Liver (tissue), 8 donors: ENCODE measurements at regions not wholly inside any gene's neighbourhood (a gene's known extent, or its start where the extent isn't known, plus 50 kb on each side); places are given as distances from the start of the nearest gene placed in this dataset.
"Not testable (repeated sequence)": the region's sequence is repeated elsewhere in the genome, so short reads cannot be mapped to it uniquely, and the experiment has no call there.

Experiments
- DNase-seq: peaks from one replicate; pipeline ENCODE4 v3.0.0-alpha.2; 2017; ENCODE audit warnings: low spot score
- H3K27ac ChIP-seq, 2 donors: one replicate each; pipeline ENCODE4 v1.7.0; 2013; ENCODE audit warnings: inconsistent platforms in 2 of 2, low read length in 2 of 2, control low read depth in 1 of 2, low read depth in 1 of 2, mild to moderate bottlenecking in 1 of 2
- H3K27me3 ChIP-seq, 4 donors: one replicate each; pipeline versions ENCODE4 v1.6.1 to v1.7.0; 2013; ENCODE audit warnings: low read length in 3 of 4, inconsistent platforms in 1 of 4, mild to moderate bottlenecking in 1 of 4, moderate library complexity in 1 of 4; ENCODE audit not compliant: control insufficient read depth in 4 of 4, insufficient read depth in 4 of 4
- H3K36me3 ChIP-seq, 4 donors: one replicate each; pipeline versions ENCODE4 v1.6.1 to v1.7.0; 2013; ENCODE audit warnings: low read length in 3 of 4, mild to moderate bottlenecking in 3 of 4, low read depth in 1 of 4, moderate library complexity in 1 of 4; ENCODE audit not compliant: control insufficient read depth in 4 of 4, insufficient read depth in 3 of 4
- H3K4me1 ChIP-seq, 4 donors: one replicate each; pipeline versions ENCODE4 v1.6.1 to v1.7.0; 2013; ENCODE audit warnings: low read length in 3 of 4, mild to moderate bottlenecking in 3 of 4, moderate library complexity in 1 of 4; ENCODE audit not compliant: control insufficient read depth in 4 of 4, insufficient read depth in 4 of 4
- H3K4me3 ChIP-seq, 3 donors: one replicate each; pipeline versions ENCODE4 v1.6.1 to v1.7.0; 2013; ENCODE audit warnings: low read length in 3 of 3, control low read depth in 1 of 3, low read depth in 1 of 3, mild to moderate bottlenecking in 1 of 3
- H3K9ac ChIP-seq, 2 donors: one replicate each; pipeline ENCODE4 v1.7.0; 2013; ENCODE audit warnings: low read length in 2 of 2, mild to moderate bottlenecking in 2 of 2, moderate library complexity in 2 of 2, control low read depth in 1 of 2, low read depth in 1 of 2
- H3K9me3 ChIP-seq, 4 donors: one replicate each; pipeline versions ENCODE4 v1.6.1 to v1.7.0; 2013; ENCODE audit warnings: low read length in 3 of 4; ENCODE audit not compliant: control insufficient read depth in 4 of 4
- GABPA ChIP-seq, 2 donors: IDR thresholded peaks in 1 of 2; conservative IDR thresholded peaks in 1 of 2; 2 replicates each; pipeline ENCODE4 v1.6.1; 2016; ENCODE audit warnings: antibody characterized with exemption in 2 of 2, mild to moderate bottlenecking in 1 of 2, moderate library complexity in 1 of 2
- HNF4A ChIP-seq, 2 donors: conservative IDR thresholded peaks; 2 replicates each; pipeline ENCODE4 v1.6.1; 2016; ENCODE audit warnings: antibody characterized with exemption in 2 of 2, mild to moderate bottlenecking in 2 of 2
- JUND ChIP-seq, 2 donors: IDR thresholded peaks; 2 replicates each; pipeline ENCODE4 v1.6.1; 2016; ENCODE audit warnings: antibody characterized with exemption in 2 of 2
- NR2F2 ChIP-seq: IDR thresholded peaks from 2 replicates; pipeline ENCODE4 v1.6.1; 2016; ENCODE audit warnings: antibody characterized with exemption
- YY1 ChIP-seq: IDR thresholded peaks from 2 replicates; pipeline ENCODE4 v1.6.1; 2016; ENCODE audit warnings: antibody characterized with exemption, mild to moderate bottlenecking
- WGBS: extraction: QIAGEN DNeasy Blood & Tissue Kit; methylation state at CpG from one replicate; pipeline ENCODE4 v1.1.7; 2013; 5-methylcytosine and 5-hydroxymethylcytosine counted together
- TF ChIP-seq, protein P1 (sequence below): IDR thresholded peaks from 2 replicates; pipeline ENCODE4 v1.6.1; 2016; ENCODE audit warnings: antibody characterized with exemption
- TF ChIP-seq, protein P2 (sequence below): IDR thresholded peaks from 2 replicates; pipeline ENCODE4 v1.6.1; 2016; ENCODE audit warnings: antibody characterized with exemption, mild to moderate bottlenecking
- TF ChIP-seq, protein P3 (sequence below): IDR thresholded peaks from 2 replicates; pipeline ENCODE4 v1.6.1; 2016; ENCODE audit warnings: antibody characterized with exemption
- TF ChIP-seq, protein P4 (sequence below): fragments of 150-350 bp; IDR thresholded peaks from 2 replicates; pipeline ENCODE4 v1.5.1; 2017; ENCODE audit warnings: improper control_type of control experiment, low read depth, low read length; ENCODE audit not compliant: missing input control
- donor health status: healthy.
- donor health status: healthy.
- donor health status: healthy.
- donor health status: healthy.
- donor health status: healthy.

DNA sequence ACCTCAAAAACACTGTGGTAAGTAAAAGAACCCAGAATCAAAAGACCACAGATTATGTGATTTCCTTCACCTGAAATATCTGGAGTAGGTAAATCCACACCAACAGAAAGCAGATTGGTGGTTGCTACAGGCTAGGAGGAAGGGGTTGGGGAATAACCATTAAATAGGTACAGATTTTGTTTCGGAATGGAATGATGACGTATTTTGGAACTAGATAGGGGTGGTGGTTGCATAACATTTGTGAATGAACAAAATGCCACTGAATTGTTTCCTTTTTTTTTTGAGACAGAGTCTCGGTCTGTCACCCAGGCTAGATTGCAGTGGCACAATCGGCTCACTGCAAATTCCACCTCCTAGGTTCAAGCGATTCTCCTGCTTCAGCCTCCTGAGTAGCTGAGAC, 100.9 kb upstream of the RBFOX1 start:
- no peaks in the 10 kb centered on the region for H3K36me3 ChIP-seq
- TF ChIP-seq, protein P1, sequence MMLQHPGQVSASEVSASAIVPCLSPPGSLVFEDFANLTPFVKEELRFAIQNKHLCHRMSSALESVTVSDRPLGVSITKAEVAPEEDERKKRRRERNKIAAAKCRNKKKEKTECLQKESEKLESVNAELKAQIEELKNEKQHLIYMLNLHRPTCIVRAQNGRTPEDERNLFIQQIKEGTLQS, result no peak
- TF ChIP-seq, protein P2, sequence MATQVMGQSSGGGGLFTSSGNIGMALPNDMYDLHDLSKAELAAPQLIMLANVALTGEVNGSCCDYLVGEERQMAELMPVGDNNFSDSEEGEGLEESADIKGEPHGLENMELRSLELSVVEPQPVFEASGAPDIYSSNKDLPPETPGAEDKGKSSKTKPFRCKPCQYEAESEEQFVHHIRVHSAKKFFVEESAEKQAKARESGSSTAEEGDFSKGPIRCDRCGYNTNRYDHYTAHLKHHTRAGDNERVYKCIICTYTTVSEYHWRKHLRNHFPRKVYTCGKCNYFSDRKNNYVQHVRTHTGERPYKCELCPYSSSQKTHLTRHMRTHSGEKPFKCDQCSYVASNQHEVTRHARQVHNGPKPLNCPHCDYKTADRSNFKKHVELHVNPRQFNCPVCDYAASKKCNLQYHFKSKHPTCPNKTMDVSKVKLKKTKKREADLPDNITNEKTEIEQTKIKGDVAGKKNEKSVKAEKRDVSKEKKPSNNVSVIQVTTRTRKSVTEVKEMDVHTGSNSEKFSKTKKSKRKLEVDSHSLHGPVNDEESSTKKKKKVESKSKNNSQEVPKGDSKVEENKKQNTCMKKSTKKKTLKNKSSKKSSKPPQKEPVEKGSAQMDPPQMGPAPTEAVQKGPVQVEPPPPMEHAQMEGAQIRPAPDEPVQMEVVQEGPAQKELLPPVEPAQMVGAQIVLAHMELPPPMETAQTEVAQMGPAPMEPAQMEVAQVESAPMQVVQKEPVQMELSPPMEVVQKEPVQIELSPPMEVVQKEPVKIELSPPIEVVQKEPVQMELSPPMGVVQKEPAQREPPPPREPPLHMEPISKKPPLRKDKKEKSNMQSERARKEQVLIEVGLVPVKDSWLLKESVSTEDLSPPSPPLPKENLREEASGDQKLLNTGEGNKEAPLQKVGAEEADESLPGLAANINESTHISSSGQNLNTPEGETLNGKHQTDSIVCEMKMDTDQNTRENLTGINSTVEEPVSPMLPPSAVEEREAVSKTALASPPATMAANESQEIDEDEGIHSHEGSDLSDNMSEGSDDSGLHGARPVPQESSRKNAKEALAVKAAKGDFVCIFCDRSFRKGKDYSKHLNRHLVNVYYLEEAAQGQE, result no peak
- TF ChIP-seq HNF4A (conservative IDR thresholded peaks at IDR 0.05) (no peak), NR2F2 (no peak), JUND (IDR thresholded peaks at IDR 0.05) (no peak), YY1 (no peak), GABPA (IDR thresholded peaks at IDR 0.05 in 1 of 2, conservative IDR thresholded peaks at IDR 0.05 in 1 of 2) (no peak)
- TF ChIP-seq, protein P3, sequence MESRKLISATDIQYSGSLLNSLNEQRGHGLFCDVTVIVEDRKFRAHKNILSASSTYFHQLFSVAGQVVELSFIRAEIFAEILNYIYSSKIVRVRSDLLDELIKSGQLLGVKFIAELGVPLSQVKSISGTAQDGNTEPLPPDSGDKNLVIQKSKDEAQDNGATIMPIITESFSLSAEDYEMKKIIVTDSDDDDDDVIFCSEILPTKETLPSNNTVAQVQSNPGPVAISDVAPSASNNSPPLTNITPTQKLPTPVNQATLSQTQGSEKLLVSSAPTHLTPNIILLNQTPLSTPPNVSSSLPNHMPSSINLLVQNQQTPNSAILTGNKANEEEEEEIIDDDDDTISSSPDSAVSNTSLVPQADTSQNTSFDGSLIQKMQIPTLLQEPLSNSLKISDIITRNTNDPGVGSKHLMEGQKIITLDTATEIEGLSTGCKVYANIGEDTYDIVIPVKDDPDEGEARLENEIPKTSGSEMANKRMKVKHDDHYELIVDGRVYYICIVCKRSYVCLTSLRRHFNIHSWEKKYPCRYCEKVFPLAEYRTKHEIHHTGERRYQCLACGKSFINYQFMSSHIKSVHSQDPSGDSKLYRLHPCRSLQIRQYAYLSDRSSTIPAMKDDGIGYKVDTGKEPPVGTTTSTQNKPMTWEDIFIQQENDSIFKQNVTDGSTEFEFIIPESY, result no peak
- TF ChIP-seq, protein P4, sequence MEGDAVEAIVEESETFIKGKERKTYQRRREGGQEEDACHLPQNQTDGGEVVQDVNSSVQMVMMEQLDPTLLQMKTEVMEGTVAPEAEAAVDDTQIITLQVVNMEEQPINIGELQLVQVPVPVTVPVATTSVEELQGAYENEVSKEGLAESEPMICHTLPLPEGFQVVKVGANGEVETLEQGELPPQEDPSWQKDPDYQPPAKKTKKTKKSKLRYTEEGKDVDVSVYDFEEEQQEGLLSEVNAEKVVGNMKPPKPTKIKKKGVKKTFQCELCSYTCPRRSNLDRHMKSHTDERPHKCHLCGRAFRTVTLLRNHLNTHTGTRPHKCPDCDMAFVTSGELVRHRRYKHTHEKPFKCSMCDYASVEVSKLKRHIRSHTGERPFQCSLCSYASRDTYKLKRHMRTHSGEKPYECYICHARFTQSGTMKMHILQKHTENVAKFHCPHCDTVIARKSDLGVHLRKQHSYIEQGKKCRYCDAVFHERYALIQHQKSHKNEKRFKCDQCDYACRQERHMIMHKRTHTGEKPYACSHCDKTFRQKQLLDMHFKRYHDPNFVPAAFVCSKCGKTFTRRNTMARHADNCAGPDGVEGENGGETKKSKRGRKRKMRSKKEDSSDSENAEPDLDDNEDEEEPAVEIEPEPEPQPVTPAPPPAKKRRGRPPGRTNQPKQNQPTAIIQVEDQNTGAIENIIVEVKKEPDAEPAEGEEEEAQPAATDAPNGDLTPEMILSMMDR, result no peak
- H3K27ac ChIP-seq, result no peak overlapping the region
- no peak for DNase-seq
- 82% methylated on average over 5 of the region's 5 CpGs for WGBS
- H3K4me1 ChIP-seq, result no peaks in the 10 kb centered on the region
- no peak overlapping the region for H3K9ac ChIP-seq
- H3K4me3 ChIP-seq, result no peak overlapping the region
- peaks cover 0 to 2% (median 0%) of the 10 kb centered on the region in 4 donors for H3K9me3 ChIP-seq
- peaks cover 0 to 6% (median 1%) of the 10 kb centered on the region in 4 donors for H3K27me3 ChIP-seq

DNA sequence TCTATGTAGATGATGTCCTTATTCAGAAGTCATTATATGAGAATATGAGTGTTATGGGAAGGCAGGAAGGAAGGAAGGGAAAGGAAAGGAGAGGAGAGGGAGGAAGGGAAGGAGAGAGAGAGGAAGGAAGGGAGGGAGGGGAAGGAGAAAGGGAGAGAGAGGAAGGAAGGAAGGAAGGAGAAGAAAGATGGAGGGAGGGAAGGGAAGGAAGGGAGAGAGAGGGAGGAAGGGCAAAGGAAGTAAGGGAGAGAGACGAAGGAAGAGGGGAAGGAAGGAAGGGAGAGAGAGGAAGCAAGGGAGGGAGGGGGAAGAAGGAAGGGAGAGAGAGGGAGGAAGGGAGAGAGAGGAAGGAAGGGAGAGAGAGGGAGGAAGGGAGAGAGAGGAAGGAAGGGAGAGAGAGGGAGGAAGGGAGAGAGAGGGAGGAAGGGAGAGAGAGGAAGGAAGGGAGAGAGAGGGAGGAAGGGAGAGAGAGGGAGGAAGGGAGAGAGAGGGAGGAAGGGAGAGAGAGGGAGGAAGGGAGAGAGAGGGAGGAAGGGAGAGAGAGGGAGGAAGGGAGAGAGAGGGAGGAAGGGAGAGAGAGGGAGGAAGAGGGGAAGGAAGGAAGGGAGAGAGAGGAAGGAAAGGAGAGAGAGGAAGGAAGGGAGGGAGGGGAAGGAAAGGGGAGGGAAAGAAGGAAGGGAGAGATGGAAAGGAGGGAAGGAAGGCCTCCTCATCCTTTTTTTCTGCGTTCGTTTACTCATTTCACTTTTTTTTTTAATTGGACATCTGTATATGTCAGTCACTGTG, 103.0 kb upstream of the RBFOX1 start:
- H3K9me3 ChIP-seq, H3K4me3 ChIP-seq, H3K36me3 ChIP-seq, DNase-seq, H3K27ac ChIP-seq, H3K4me1 ChIP-seq, H3K9ac ChIP-seq, H3K27me3 ChIP-seq: not testable (repeated sequence)
- 66% methylated on average over 3 of the region's 3 CpGs for WGBS
